Panc1 (cell line): ENCODE measurements at regions not wholly inside any gene's neighbourhood (a gene's known extent, or its start where the extent isn't known, plus 50 kb on each side); places are given as distances from the start of the nearest gene placed in this dataset.

Experiments used
- ATAC-seq: fragments of 200-7000 bp; cut with Tn5 transposase; 2 replicates; pipeline ENCODE4 v1.9.1; 2020; ENCODE audit warnings: mild to moderate bottlenecking, moderate library complexity
- BruUV-seq: library from RNA; stranded (reverse); fragments of 400-500 nt; replicated peaks from 2 replicates; lab custom pipeline; 2021; lab: Mats Ljungman, UMichigan
- CTCF ChIA-PET: fragments of 300-600 bp; sonication (Branson Sonifier 250); formaldehyde crosslinking; loops from one replicate; lab custom pipeline; 2022; ENCODE audit warnings: antibody characterized with exemption; lab: Charles Lee
- POLR2A ChIA-PET: fragments of 300-600 bp; sonication (Branson Sonifier 250); formaldehyde crosslinking; loops from one replicate; lab custom pipeline; 2022; ENCODE audit warnings: antibody characterized with exemption; lab: Charles Lee
- DNase-seq: peaks from one replicate; pipeline ENCODE4 v3.0.0-alpha.2; 2010; ENCODE audit warnings: low read depth, low spot score
- H3K27ac ChIP-seq: 2 replicates; pipeline ENCODE4 v1.5.1; 2011; ENCODE audit warnings: mild to moderate bottlenecking, low read length, inconsistent platforms
- H3K27me3 ChIP-seq: fragments of 200-500 bp; sonication (Bioruptor generic); 2 replicates; pipeline ENCODE4 v1.6.0; 2014; ENCODE audit warnings: low read length, inconsistent platforms; ENCODE audit not compliant: control insufficient read depth, insufficient read depth
- H3K36me3 ChIP-seq: fragments of 200-500 bp; sonication (Bioruptor generic); 2 replicates; pipeline ENCODE4 v1.5.1; 2014; ENCODE audit warnings: inconsistent platforms, mild to moderate bottlenecking, low read length, moderate library complexity; ENCODE audit not compliant: control insufficient read depth, insufficient read depth
- H3K4me1 ChIP-seq: 2 replicates; pipeline ENCODE4 v1.5.1; 2011; ENCODE audit warnings: inconsistent platforms, mild to moderate bottlenecking, low read length, moderate library complexity; ENCODE audit not compliant: control insufficient read depth, insufficient read depth
- H3K4me3 ChIP-seq, 2 experiments: 2 replicates each; pipeline ENCODE4 v1.5.1; 2011 to 2012; ENCODE audit warnings: low read depth in 2 of 2, low read length in 2 of 2, mild to moderate bottlenecking in 2 of 2, inconsistent platforms in 1 of 2, moderate library complexity in 1 of 2
- H3K9me3 ChIP-seq: fragments of 200-500 bp; sonication (Bioruptor generic); 2 replicates; pipeline ENCODE4 v1.5.1; 2014; ENCODE audit warnings: low read depth, mild to moderate bottlenecking, inconsistent platforms, low read length, moderate library complexity; ENCODE audit not compliant: control insufficient read depth, insufficient read depth
- POLR2AphosphoS5 ChIP-seq: IDR thresholded peaks from 2 replicates; pipeline ENCODE4 v1.6.1; 2012; ENCODE audit warnings: mild to moderate bottlenecking, low read depth, low read length, moderate library complexity
- SIN3A ChIP-seq: IDR thresholded peaks from 2 replicates; pipeline ENCODE4 v1.6.1; 2012; ENCODE audit warnings: low read depth, mild to moderate bottlenecking, low read length, moderate library complexity, borderline replicate concordance; ENCODE audit not compliant: insufficient read depth
- TCF7L2 ChIP-seq: IDR thresholded peaks from 2 replicates; pipeline ENCODE4 v1.6.1; 2011; ENCODE audit warnings: mild to moderate bottlenecking, low read depth, low read length, inconsistent platforms
- in situ Hi-C: cut with HindIII; loops from 2 replicates; pipeline ENCODE4 v1.10.0; 2016; ENCODE audit warnings: low sequenced_read_pairs, low pct_unique_long_range_greater_than_20kb
- intact Hi-C: fragments of 100-400 bp; cut with micrococcal nuclease; formaldehyde crosslinking; loops from one replicate; pipeline ENCODE4 v1.10.0; 2022; ENCODE audit not compliant: unreplicated experiment
- TF ChIP-seq, protein P1 (sequence below), 2 experiments: IDR thresholded peaks; 2 replicates each; pipeline ENCODE4 v1.6.1; 2011 to 2012; ENCODE audit warnings: low read depth in 2 of 2, control low read depth in 1 of 2, low read length in 1 of 2, mild to moderate bottlenecking in 1 of 2, moderate library complexity in 1 of 2; ENCODE audit not compliant: insufficient read depth in 1 of 2
- TF ChIP-seq, protein P2 (sequence below): fragments of 450-650 bp; IDR thresholded peaks from 2 replicates; pipeline ENCODE4 v1.5.1; 2017; ENCODE audit warnings: mild to moderate bottlenecking

DNA sequence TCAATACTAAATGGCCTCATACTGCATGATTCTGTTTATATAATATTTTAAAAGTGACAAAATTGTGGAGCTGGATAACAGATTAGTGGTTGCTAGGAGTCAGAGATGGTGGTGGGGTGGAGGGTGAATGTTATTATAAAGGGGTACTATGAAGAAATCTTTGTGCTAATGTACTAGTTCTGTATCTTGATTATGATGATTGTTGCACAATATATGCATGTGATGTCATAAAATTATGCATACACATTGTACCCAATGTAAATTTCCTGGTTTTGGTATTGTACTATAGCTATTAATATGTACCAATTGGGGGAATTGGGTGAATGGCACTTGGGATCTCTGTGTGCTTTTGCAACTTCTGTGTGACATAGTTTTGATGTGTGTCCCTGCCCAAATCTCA lies 112.2 kb downstream of the TMEM26 start:
- BruUV-seq: no TSS peak
- no peak overlapping the region for H3K4me3 ChIP-seq
- POLR2A ChIA-PET: no interaction called here
- no peak for DNase-seq
- no peaks in the 10 kb centered on the region for H3K4me1 ChIP-seq
- no peaks in the 10 kb centered on the region for H3K36me3 ChIP-seq
- H3K27me3 ChIP-seq: 0 out of 2 replicates have a peak, but pooled peaks cover 2% of the 10 kb centered on the region
- in situ Hi-C loops: no loop called here
- H3K27ac ChIP-seq: no peak overlapping the region
- CTCF ChIA-PET: no interaction called here
- intact Hi-C loops: no loop called here
- TF ChIP-seq TCF7L2 (no peak), SIN3A (no peak), POLR2AphosphoS5 (no peak)
- TF ChIP-seq, protein P1, sequence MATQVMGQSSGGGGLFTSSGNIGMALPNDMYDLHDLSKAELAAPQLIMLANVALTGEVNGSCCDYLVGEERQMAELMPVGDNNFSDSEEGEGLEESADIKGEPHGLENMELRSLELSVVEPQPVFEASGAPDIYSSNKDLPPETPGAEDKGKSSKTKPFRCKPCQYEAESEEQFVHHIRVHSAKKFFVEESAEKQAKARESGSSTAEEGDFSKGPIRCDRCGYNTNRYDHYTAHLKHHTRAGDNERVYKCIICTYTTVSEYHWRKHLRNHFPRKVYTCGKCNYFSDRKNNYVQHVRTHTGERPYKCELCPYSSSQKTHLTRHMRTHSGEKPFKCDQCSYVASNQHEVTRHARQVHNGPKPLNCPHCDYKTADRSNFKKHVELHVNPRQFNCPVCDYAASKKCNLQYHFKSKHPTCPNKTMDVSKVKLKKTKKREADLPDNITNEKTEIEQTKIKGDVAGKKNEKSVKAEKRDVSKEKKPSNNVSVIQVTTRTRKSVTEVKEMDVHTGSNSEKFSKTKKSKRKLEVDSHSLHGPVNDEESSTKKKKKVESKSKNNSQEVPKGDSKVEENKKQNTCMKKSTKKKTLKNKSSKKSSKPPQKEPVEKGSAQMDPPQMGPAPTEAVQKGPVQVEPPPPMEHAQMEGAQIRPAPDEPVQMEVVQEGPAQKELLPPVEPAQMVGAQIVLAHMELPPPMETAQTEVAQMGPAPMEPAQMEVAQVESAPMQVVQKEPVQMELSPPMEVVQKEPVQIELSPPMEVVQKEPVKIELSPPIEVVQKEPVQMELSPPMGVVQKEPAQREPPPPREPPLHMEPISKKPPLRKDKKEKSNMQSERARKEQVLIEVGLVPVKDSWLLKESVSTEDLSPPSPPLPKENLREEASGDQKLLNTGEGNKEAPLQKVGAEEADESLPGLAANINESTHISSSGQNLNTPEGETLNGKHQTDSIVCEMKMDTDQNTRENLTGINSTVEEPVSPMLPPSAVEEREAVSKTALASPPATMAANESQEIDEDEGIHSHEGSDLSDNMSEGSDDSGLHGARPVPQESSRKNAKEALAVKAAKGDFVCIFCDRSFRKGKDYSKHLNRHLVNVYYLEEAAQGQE (IDR thresholded peaks at IDR 0.05; ENCODE audit: insufficient read depth in 1 of 2, low read depth in 2 of 2, low read length in 1 of 2): no peak
- TF ChIP-seq, protein P2, sequence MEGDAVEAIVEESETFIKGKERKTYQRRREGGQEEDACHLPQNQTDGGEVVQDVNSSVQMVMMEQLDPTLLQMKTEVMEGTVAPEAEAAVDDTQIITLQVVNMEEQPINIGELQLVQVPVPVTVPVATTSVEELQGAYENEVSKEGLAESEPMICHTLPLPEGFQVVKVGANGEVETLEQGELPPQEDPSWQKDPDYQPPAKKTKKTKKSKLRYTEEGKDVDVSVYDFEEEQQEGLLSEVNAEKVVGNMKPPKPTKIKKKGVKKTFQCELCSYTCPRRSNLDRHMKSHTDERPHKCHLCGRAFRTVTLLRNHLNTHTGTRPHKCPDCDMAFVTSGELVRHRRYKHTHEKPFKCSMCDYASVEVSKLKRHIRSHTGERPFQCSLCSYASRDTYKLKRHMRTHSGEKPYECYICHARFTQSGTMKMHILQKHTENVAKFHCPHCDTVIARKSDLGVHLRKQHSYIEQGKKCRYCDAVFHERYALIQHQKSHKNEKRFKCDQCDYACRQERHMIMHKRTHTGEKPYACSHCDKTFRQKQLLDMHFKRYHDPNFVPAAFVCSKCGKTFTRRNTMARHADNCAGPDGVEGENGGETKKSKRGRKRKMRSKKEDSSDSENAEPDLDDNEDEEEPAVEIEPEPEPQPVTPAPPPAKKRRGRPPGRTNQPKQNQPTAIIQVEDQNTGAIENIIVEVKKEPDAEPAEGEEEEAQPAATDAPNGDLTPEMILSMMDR: no peak
- no peaks in the 10 kb centered on the region for H3K9me3 ChIP-seq
- ATAC-seq: no peak

DNA sequence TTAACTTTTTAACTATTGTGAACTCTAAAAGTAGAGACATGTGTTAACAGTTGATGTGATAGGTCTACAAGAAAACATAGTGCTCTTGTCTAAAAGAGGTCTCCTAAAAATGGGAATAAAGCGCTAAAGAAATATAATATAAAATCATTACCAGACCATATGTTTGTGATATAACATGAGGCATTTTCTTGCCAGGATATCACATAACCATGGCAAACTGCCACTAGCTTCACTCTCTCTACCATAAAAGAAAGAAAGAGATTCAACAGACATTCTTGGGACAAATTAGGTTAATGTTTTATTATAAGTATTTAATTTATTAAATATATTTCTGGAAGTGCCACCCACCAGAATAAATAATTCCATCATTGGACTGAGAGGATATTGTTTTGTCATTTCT lies 115.0 kb downstream of the TMEM26 start:
- no peak overlapping the region for H3K27ac ChIP-seq
- TF ChIP-seq TCF7L2: no peak
- TF ChIP-seq, protein P1 (IDR thresholded peaks at IDR 0.05; ENCODE audit: insufficient read depth in 1 of 2, low read depth in 2 of 2, low read length in 1 of 2): no peak
- no peak for TF ChIP-seq SIN3A
- TF ChIP-seq POLR2AphosphoS5: no peak
- TF ChIP-seq, protein P2: no peak
- ATAC-seq (no peak), DNase-seq (no peak)
- in situ Hi-C loops: no loop called here
- CTCF ChIA-PET: no interaction called here
- intact Hi-C loops: no loop called here
- no peaks in the 10 kb centered on the region for H3K9me3 ChIP-seq
- POLR2A ChIA-PET: no interaction called here
- 0 out of 2 replicates have a peak, but pooled peaks cover 2% of the 10 kb centered on the region for H3K27me3 ChIP-seq
- H3K36me3 ChIP-seq: no peaks in the 10 kb centered on the region
- no peak overlapping the region for H3K4me3 ChIP-seq
- no peaks in the 10 kb centered on the region for H3K4me1 ChIP-seq
- no TSS peak for BruUV-seq
